GM18858 (cell line): ENCODE measurements at regions not wholly inside any gene's neighbourhood (a gene's known extent, or its start where the extent isn't known, plus 50 kb on each side); places are given as distances from the start of the nearest gene placed in this dataset.
"Not testable (repeated sequence)": the region's sequence is repeated elsewhere in the genome, so short reads cannot be mapped to it uniquely, and the experiment has no call there.

Experiments used
- ATAC-seq: cut with Tn5 transposase; IDR thresholded peaks from one replicate; pipeline ENCODE4 v1.9.1; 2021; ENCODE audit not compliant: unreplicated experiment

- not testable (repeated sequence) for ATAC-seq
These were observed 343.4 kb downstream of the SOX9 start for GRCh38 chr17:72464221-72464620.

GRCh38 chr17:72465191-72466024 is 344.6 kb downstream of the SOX9 start:
- ATAC-seq: no peak

- peak; percentile 77 for ATAC-seq
These were observed 345.4 kb downstream of the SOX9 start for GRCh38 chr17:72466199-72466598.

GRCh38 chr17:72466606-72467005 is 345.8 kb downstream of the SOX9 start:
- ATAC-seq: no peak

- ATAC-seq: no peak
These were observed 347.2 kb downstream of the SOX9 start for GRCh38 chr17:72467841-72468653.

GRCh38 chr17:72468841-72469240 is 348.0 kb downstream of the SOX9 start:
- ATAC-seq: no peak

GRCh38 chr17:72470121-72470705 is 349.4 kb downstream of the SOX9 start:
- ATAC-seq: no peak

GRCh38 chr17:72470734-72471133 is 349.9 kb downstream of the SOX9 start:
- no peak for ATAC-seq

- ATAC-seq: no peak
These were observed 350.5 kb downstream of the SOX9 start for GRCh38 chr17:72471296-72471695.

GRCh38 chr17:72472106-72472505 is 351.3 kb downstream of the SOX9 start:
- ATAC-seq: no peak

GRCh38 chr17:72472853-72473390 is 352.1 kb downstream of the SOX9 start:
- not testable (repeated sequence) for ATAC-seq

GRCh38 chr17:72474243-72474642 is 353.4 kb downstream of the SOX9 start:
- no peak for ATAC-seq

- no peak for ATAC-seq
These were observed 354.1 kb downstream of the SOX9 start for GRCh38 chr17:72474719-72475477.

- no peak for ATAC-seq
These were observed 355.3 kb downstream of the SOX9 start for GRCh38 chr17:72476134-72476533.

GRCh38 chr17:72476575-72476986 is 355.8 kb downstream of the SOX9 start:
- ATAC-seq: no peak

- ATAC-seq: no peak
These were observed 356.7 kb downstream of the SOX9 start for GRCh38 chr17:72477491-72477890.

GRCh38 chr17:72479113-72479512 is 358.3 kb downstream of the SOX9 start:
- ATAC-seq: no peak

GRCh38 chr17:72481572-72481971 is 360.8 kb downstream of the SOX9 start:
- ATAC-seq: no peak

GRCh38 chr17:72485596-72485995 is 364.8 kb downstream of the SOX9 start:
- ATAC-seq: no peak

GRCh38 chr17:72486806-72487205 is 366.0 kb downstream of the SOX9 start:
- ATAC-seq: no peak
